SK-N-MC (cell line): ENCODE measurements at regions not wholly inside any gene's neighbourhood (a gene's known extent, or its start where the extent isn't known, plus 50 kb on each side); places are given as distances from the start of the nearest gene placed in this dataset.

Experiments used
- EZH2 ChIP-seq: fragments of 200-600 bp; sonication (generic); IDR thresholded peaks from one replicate; pipeline ENCODE4 v1.6.1; 2017; ENCODE audit warnings: antibody characterized with exemption
- FOXP2 ChIP-seq: optimal IDR thresholded peaks from 2 replicates; pipeline ENCODE3; 2011; ENCODE audit warnings: mild to moderate bottlenecking, moderate library complexity; ENCODE audit not compliant: insufficient read depth; ENCODE audit errors: extremely low read length, control extremely low read depth
- POLR2AphosphoS5 ChIP-seq: IDR thresholded peaks from 2 replicates; pipeline ENCODE4 v1.6.1; 2012; ENCODE audit warnings: mild to moderate bottlenecking, low read depth, low read length, borderline replicate concordance

DNA sequence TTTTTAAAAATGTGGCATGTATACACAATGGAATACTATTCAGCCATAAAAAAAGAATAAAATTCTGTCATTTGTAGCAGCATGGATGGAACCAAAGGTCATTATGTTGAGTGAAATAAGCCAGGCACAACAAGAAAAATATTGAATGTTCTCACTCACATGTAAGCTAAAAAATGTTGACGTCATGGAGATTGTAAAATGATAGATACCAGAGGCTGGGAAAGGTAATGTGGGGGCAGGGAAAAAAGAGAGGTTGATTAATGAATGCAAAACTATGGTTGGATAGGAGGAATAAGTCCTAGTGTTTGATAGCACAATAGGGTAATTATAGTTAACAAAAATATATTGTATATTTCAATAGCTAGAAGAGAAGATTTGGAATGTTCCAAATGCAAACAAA lies 89.1 kb upstream of the SLC35F3 start:
- no peak for TF ChIP-seq EZH2
- TF ChIP-seq POLR2AphosphoS5, result no peak
- TF ChIP-seq FOXP2, result no peak
